HG02678 (cell line): ENCODE measurements at regions not wholly inside any gene's neighbourhood (a gene's known extent, or its start where the extent isn't known, plus 50 kb on each side); places are given as distances from the start of the nearest gene placed in this dataset.
"Not testable (repeated sequence)": the region's sequence is repeated elsewhere in the genome, so short reads cannot be mapped to it uniquely, and the experiment has no call there.

Experiments
- ATAC-seq: cut with Tn5 transposase; IDR thresholded peaks from one replicate; pipeline ENCODE4 v1.9.1; 2021; ENCODE audit warnings: mild to moderate bottlenecking, moderate library complexity; ENCODE audit not compliant: unreplicated experiment

GRCh38 chr17:83156408-83156807, 77.0 kb downstream of the METRNL start:
- ATAC-seq, result no peak

- no peak for ATAC-seq
Observed at GRCh38 chr17:83159204-83160049, 80.0 kb downstream of the METRNL start.

GRCh38 chr17:83160443-83161297, 81.3 kb downstream of the METRNL start:
- no peak for ATAC-seq

GRCh38 chr17:83161298-83162034, 82.1 kb downstream of the METRNL start:
- no peak for ATAC-seq

- ATAC-seq, result no peak
Observed at GRCh38 chr17:83162035-83162745, 82.8 kb downstream of the METRNL start.

GRCh38 chr17:83164490-83164889, 85.1 kb downstream of the METRNL start:
- no peak for ATAC-seq

DNA sequence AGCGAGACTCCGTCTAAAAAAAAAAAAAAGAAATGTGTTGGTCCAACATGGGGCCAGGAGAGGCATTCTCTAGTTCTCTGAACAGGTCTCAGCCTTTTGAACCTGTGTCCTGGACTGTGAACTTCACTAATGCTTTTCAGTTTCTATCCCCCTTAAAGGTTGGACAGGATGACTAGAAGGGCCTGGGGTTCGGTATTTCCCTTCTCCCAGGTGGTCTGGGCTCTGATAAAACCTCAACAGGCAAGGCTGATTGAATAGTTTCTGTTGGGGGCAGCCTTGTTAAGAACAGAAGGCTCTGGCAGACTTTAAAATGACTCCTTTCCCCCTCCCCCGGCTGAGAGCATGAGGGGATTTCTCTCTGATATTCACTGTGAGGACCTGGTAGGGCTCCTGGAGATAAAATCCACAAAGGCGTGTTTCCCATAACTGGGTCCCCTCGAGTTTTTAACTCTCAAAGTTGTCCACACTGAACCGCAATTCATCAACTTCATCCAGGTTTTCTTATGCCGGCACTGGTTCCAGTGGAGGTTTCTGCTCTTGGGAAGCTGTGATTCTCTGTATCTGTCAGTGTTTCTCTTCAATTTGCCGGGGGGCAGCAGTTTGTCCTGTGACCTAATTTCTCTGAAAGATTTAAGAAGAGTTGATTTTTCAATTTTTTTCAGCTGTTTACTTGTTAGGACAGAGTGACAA, 91.3 kb downstream of the METRNL start:
- no peak for ATAC-seq

GRCh38 chr17:83171661-83172060, 92.3 kb downstream of the METRNL start:
- no peak for ATAC-seq

DNA sequence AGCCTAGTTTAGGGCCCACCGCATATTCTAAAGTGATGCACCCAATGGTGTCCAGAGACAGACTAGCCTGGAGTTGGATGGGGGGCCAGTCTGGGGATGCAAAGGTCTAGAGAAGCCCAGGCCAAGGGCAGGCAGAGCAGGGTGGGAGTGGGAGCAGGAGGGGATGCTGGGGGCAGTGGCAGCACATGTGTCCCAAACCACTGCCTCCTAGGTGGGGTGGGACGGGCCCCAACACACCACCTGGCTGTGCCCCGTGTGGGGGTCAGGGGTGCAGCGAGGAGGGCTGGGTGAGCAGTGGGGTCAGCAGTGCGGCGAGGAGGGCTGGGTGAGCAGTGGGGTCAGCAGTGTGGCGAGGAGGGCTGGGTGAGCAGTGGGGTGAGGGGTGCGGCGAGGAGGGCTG, 92.7 kb downstream of the METRNL start:
- ATAC-seq, result not testable (repeated sequence)

- not testable (repeated sequence) for ATAC-seq
Observed at GRCh38 chr17:83172646-83173045, 93.2 kb downstream of the METRNL start.

DNA sequence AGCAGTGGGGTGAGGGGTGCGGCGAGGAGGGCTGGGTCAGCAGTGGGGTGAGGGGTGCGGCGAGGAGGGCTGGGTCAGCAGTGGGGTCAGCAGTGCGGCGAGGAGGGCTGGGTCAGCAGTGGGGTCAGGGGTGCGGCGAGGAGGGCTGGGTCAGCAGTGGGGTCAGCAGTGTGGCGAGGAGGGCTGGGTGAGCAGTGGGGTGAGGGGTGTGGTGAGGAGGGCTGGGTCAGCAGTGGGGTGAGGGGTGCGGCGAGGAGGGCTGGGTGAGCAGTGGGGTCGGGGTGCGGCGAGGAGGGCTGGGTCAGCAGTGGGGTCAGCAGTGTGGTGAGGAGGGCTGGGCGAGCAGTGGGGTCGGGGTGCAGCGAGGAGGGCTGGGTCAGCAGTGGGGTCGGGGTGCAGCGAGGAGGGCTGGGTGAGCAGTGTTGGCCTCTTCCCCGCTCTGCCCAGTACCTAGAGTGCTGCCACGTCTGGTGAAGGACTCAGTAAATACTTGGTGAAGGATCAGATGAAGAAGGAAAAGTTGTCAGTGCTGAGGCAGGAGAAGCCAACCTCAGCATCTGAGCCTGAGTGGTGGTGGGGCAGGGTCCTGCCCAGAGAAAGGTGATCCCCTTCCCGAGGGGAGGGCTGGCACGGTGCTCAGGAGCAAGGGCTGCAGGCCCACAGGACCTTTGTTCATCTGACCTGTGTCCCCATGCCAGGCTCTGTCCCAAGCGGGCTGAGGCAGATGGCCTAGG, 93.9 kb downstream of the METRNL start:
- not testable (repeated sequence) for ATAC-seq

DNA sequence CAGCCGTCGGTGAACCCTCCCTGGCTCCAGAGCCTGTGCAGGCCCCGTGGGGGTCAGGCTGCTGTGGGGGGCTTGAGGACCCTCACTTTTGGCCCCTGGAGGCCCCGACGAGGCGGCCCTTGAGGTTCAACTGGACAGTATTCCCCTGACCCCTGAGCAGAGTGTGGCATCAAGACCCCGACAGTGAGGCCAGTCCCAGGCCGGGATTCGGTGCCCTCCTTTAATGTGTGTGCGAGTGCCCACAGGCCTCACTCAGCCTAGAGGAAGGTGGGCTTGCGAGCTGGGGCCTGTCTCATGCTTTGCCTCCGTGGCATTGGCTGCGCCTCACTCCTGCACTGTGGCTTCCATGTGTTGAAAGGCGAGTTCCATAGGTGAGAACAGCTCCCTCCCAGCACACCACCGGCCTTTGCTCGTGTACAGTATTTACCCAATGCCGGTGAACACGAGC, 94.5 kb downstream of the METRNL start:
- no peak for ATAC-seq

DNA sequence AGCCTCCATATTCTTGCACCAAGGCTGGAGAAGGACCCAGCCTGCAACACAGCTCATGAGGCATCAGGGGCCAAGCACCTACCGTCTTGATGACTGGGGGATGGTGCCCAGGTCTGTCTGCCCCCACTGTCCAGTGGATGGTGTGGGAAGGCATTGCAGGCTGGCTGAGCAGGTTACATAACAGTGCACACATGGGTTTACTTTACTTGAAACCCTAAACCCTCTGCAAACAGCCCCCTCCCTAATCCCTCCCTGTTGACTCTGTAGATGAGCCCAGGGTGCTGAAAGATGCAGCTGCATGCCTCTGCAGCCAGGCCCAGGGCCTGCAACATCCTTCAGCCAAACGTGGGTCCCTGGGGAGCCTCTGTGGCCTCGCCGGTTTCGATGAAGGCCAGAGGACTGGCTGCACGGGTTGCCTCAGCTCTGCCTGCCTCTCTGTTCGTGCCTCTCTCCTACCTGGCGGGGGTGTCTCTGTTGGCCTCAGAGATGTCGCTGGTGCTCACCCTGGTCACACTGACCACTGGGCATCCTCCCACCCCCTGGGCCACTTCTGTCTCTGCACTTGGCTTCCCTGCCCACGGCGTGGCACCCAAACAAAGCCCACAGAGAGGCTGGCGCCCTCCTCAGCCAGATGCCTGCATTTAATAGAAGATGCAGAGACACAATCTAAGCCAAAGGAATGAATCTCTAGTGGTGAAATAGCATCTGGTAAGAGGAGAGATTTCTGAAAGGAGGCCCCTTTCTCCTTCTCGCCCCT, 95.1 kb downstream of the METRNL start:
- ATAC-seq, result peak; percentile 48

DNA sequence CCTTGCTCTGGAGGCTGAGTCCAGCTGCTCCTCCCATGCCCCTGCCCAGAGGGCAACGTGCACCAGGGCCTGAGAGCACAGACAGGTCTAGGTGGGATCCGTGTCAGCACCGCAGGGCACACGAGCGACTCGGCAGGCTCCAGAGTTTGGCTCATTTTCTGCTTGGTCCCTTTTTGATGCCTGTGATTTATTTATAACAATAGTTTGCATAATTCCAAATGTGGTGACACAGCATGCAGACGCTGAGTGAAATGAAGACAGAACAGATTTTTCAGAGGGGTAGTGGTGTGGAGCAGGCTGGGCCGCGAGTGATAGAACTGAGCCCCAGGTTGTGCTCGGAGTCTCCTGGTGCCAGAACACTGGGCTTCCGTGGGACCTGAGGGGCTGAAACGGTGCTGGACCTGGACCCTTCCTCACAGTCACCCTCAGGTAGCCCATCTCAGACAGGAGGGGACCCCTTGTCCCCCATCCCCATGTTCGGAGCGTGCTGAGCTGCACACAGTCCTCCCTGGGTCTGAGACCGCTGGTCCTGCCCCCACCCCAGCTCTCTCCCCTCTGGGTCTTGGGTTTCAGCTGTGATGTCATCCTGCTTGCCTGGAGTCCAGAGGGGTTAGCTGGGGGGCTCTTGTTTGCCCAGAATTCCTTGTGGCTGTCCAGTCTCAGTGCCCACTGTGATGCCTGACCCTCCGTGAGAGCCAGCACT, 95.9 kb downstream of the METRNL start:
- no peak for ATAC-seq

DNA sequence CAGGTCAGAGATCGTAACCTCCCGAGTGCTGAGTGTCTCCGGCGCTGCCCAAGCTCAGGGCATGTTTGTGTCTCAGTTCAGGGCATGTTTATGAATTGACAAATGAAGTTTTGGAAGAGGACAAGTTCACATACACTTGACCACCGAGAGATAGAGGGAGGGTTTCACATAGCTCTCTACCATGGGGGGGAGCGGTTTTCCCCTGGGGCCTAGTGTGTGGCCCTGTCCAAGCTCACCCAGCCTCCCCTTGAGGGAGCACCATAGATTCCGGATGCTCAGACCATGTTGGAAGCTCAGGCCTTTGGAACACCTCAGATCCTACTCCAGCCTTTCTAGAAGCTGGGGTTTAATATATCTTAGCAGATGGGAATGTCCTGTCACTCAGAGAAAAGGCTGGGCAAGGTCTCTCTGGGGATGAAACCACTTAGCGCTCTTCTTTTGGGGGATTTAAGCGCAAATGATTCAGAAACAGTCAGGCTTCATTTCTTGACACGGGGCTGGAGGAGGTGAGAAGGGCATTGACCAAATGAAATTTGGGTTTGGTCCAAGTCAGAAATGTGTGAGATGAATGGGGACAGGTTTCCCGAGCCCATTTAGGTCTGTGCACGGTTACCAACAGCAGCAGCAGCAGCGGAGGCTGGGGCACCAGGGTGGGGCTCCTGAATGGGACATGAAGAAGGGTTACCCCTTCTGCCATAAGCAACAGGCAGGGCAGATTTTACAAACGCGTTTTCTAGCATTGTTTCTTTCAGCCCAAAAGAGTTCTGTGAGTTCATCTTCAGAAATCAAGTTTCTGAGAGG, 96.6 kb downstream of the METRNL start:
- no peak for ATAC-seq

DNA sequence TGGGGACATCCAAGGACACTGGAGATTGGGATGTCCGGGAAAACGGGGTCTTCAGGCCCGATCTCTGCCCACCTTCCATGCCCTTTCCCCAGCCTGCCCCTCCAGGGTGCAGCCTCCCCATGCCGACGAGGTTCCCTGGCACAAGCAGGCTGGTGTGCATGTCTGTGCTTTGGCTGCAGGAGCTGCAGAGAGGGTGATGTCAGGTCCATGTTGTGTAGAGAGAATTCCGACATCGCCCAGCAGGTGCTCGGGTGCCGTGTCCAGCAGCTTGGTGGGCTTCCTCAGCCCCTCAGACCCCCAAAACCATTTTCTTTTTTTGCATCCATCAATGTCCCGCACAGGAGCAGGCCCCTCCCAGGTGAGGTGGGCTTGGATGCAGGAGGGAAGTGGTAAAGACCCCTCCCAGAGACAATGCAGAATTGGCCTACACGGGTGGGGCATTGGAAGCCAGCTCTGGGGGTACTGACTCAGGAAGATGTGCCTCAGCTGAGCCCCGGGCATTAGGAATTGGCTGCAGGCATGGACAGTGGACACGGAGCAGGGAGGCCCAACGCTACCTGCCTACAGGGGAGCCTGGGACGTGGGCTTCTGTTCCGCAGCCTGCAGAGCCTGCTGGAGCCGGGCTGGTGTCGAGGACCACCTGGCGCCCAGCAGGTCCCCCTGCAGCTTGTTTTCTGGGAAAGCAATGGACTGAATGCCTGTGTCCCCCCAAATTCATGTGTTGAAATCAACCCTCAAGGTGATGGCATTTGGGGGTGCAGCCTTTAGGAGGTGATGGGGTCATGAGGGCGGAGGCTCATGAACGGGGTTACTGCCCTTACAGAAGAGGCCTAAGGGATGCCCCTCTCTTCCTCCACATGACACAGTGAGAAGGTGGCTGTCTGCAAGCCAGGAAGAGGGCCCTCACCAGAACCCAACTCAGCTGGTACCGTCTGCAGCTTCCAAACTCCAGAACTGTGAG, 97.5 kb downstream of the METRNL start:
- ATAC-seq, result no peak
